ENCODE measurements at regions not wholly inside any gene's neighbourhood (a gene's known extent, or its start where the extent isn't known, plus 50 kb on each side); places are given as distances from the start of the nearest gene placed in this dataset.

GRCh38 chr6:111982681-111983080 lies 71.2 kb upstream of the CCN6 start:
- no peaks in the 10 kb centered on the region for H3K36me3 ChIP-seq (ENCODE audit: control insufficient read depth, insufficient read depth, low read length)
- H3K4me3 ChIP-seq (ENCODE audit: low read length) = no peak overlapping the region
- TF ChIP-seq CTCF (conservative IDR thresholded peaks at IDR 0.05) = no peak
- Mint-ChIP-seq H3K4me1 (peaks cover 4% of the 10 kb centered on the region), H3K9me3 (no peaks in the 10 kb centered on the region), H3K36me3 (ENCODE audit: low read depth) (no peaks in the 10 kb centered on the region), H3K27me3 (ENCODE audit: insufficient read depth) (peaks cover 19% of the 10 kb centered on the region), H3K4me3 (no peak overlapping the region), H3K27ac (no peak overlapping the region)
- WGBS, 2 experiments (ENCODE audit: insufficient coverage in 1 of 2, insufficient read length in 1 of 2) = 84 to 88% methylated on average over 1 of the region's 1 CpG
- peaks cover 3% of the 10 kb centered on the region for H3K27me3 ChIP-seq (ENCODE audit: control insufficient read depth, insufficient read depth, low read length, poor library complexity, severe bottlenecking)
- no peaks in the 10 kb centered on the region for H3K4me1 ChIP-seq (ENCODE audit: control insufficient read depth, insufficient read depth, low read length)
- no peak overlapping the region for H3K9ac ChIP-seq (ENCODE audit: extremely low read depth, low read length, poor library complexity, severe bottlenecking)
- H3K27ac ChIP-seq (ENCODE audit: low read depth, low read length) = no peak overlapping the region
- H3K9me3 ChIP-seq (ENCODE audit: control insufficient read depth, low read length) = no peaks in the 10 kb centered on the region
- no peak for DNase-seq

- no peak for DNase-seq
- no peak overlapping the region for H3K4me3 Mint-ChIP-seq
- no peaks in the 10 kb centered on the region for H3K9me3 ChIP-seq (ENCODE audit: control insufficient read depth, low read length)
- H3K4me1 Mint-ChIP-seq = peaks cover 4% of the 10 kb centered on the region
- no peaks in the 10 kb centered on the region for H3K9me3 Mint-ChIP-seq
- peaks cover 3% of the 10 kb centered on the region for H3K27me3 ChIP-seq (ENCODE audit: control insufficient read depth, insufficient read depth, low read length, poor library complexity, severe bottlenecking)
- H3K4me3 ChIP-seq (ENCODE audit: low read length) = no peak overlapping the region
- H3K36me3 Mint-ChIP-seq (ENCODE audit: low read depth) = no peaks in the 10 kb centered on the region
- H3K36me3 ChIP-seq (ENCODE audit: control insufficient read depth, insufficient read depth, low read length) = no peaks in the 10 kb centered on the region
- H3K9ac ChIP-seq (ENCODE audit: extremely low read depth, low read length, poor library complexity, severe bottlenecking) = no peak overlapping the region
- no peak overlapping the region for H3K27ac ChIP-seq (ENCODE audit: low read depth, low read length)
- peaks cover 19% of the 10 kb centered on the region for H3K27me3 Mint-ChIP-seq (ENCODE audit: insufficient read depth)
- WGBS, 2 experiments (ENCODE audit: insufficient coverage in 1 of 2, insufficient read length in 1 of 2) = 95% methylated on average over 3 of the region's 3 CpGs; no CpG with 5 or more reads in 1 of the 2 experiments
- H3K27ac Mint-ChIP-seq = no peak overlapping the region
- H3K4me1 ChIP-seq (ENCODE audit: control insufficient read depth, insufficient read depth, low read length) = no peaks in the 10 kb centered on the region
- no peak for TF ChIP-seq CTCF (conservative IDR thresholded peaks at IDR 0.05)
These were observed 70.7 kb upstream of the CCN6 start for GRCh38 chr6:111983193-111983592.

GRCh38 chr6:111984081-111984480 lies 69.8 kb upstream of the CCN6 start:
- H3K27ac Mint-ChIP-seq = no peak overlapping the region
- peaks cover 12% of the 10 kb centered on the region for H3K27me3 Mint-ChIP-seq (ENCODE audit: insufficient read depth)

More at GRCh38 chr6:111984081-111984480, 69.8 kb upstream of the CCN6 start:
- Mint-ChIP-seq H3K4me1 (peaks cover 4% of the 10 kb centered on the region), H3K4me3 (no peak overlapping the region), H3K9me3 (no peaks in the 10 kb centered on the region), H3K36me3 (ENCODE audit: low read depth) (no peaks in the 10 kb centered on the region)
- no peak for TF ChIP-seq CTCF (conservative IDR thresholded peaks at IDR 0.05)
- Histone ChIP-seq H3K36me3 (ENCODE audit: control insufficient read depth, insufficient read depth, low read length) (no peaks in the 10 kb centered on the region), H3K4me3 (ENCODE audit: low read length) (no peak overlapping the region), H3K9ac (ENCODE audit: extremely low read depth, low read length, poor library complexity, severe bottlenecking) (no peak overlapping the region), H3K9me3 (ENCODE audit: control insufficient read depth, low read length) (no peaks in the 10 kb centered on the region), H3K27me3 (ENCODE audit: control insufficient read depth, insufficient read depth, low read length, poor library complexity, severe bottlenecking) (no peaks in the 10 kb centered on the region), H3K27ac (ENCODE audit: low read depth, low read length) (no peak overlapping the region), H3K4me1 (ENCODE audit: control insufficient read depth, insufficient read depth, low read length) (no peaks in the 10 kb centered on the region)
- WGBS, 2 experiments (ENCODE audit: insufficient coverage in 1 of 2, insufficient read length in 1 of 2) = 91 to 96% methylated on average over 3 to 4 of the region's 4 CpGs
- DNase-seq = no peak

Measured in endodermal cell (in vitro differentiated cells).